Body of pancreas (tissue), 4 donors: ENCODE measurements at regions not wholly inside any gene's neighbourhood (a gene's known extent, or its start where the extent isn't known, plus 50 kb on each side); places are given as distances from the start of the nearest gene placed in this dataset.

Experiments used
- CTCF ChIP-seq, 7 experiments: fragments of 450-650 bp in 4 of 7; fragments of 200-600 bp in 3 of 7; sonication (generic) in 3 of 7; IDR thresholded peaks; one replicate each; pipeline ENCODE4 v1.5.1; 2016 to 2019; ENCODE audit warnings: antibody characterized with exemption in 7 of 7
- POLR2A ChIP-seq, 3 donors: fragments of 450-650 bp; IDR thresholded peaks; one replicate each; pipeline ENCODE4 v1.6.1; 2016; ENCODE audit warnings: antibody characterized with exemption in 3 of 3, mild to moderate bottlenecking in 2 of 3

- TF ChIP-seq CTCF (IDR thresholded peaks at IDR 0.05) (no peak), POLR2A (IDR thresholded peaks at IDR 0.05) (no peak)
These were observed 131.0 kb upstream of the PSMD7 start for GRCh38 chr16:74165566-74166080.
